Ishikawa (cell line): ENCODE measurements at regions not wholly inside any gene's neighbourhood (a gene's known extent, or its start where the extent isn't known, plus 50 kb on each side); places are given as distances from the start of the nearest gene placed in this dataset.

Experiments
- CEBPB ChIP-seq: IDR thresholded peaks from 2 replicates; pipeline ENCODE4 v1.6.1; 2012
- CREB1 ChIP-seq: IDR thresholded peaks from 2 replicates; pipeline ENCODE4 v1.6.1; 2012; ENCODE audit warnings: low read depth
- EGR1 ChIP-seq: IDR thresholded peaks from 2 replicates; pipeline ENCODE4 v1.6.1; 2012
- EP300 ChIP-seq: IDR thresholded peaks from 2 replicates; pipeline ENCODE4 v1.6.1; 2012; ENCODE audit warnings: borderline replicate concordance
- MAX ChIP-seq: IDR thresholded peaks from 2 replicates; pipeline ENCODE4 v1.6.1; 2012
- NFIC ChIP-seq: IDR thresholded peaks from 2 replicates; pipeline ENCODE4 v1.6.1; 2012
- REST ChIP-seq: IDR thresholded peaks from 2 replicates; pipeline ENCODE4 v1.6.1; 2012; ENCODE audit warnings: low read depth, mild to moderate bottlenecking
- TAF1 ChIP-seq: IDR thresholded peaks from 2 replicates; pipeline ENCODE4 v1.6.1; 2012; ENCODE audit warnings: low read depth, mild to moderate bottlenecking
- TCF12 ChIP-seq: IDR thresholded peaks from 2 replicates; pipeline ENCODE4 v1.6.1; 2012; ENCODE audit warnings: low read depth
- TEAD4 ChIP-seq: IDR thresholded peaks from 2 replicates; pipeline ENCODE4 v1.6.1; 2012
- USF1 ChIP-seq: IDR thresholded peaks from 2 replicates; pipeline ENCODE4 v1.6.1; 2012
- YY1 ChIP-seq: IDR thresholded peaks from 2 replicates; pipeline ENCODE4 v1.6.1; 2012; ENCODE audit warnings: low read depth

GRCh38 chr3:72113964-72114363, 329.0 kb upstream of the PROK2 start:
- TF ChIP-seq CEBPB = no peak
- no peak for TF ChIP-seq TEAD4
- TF ChIP-seq MAX = no peak
- no peak for TF ChIP-seq TAF1
- no peak for TF ChIP-seq TCF12
- no peak for TF ChIP-seq EP300
- no peak for TF ChIP-seq CREB1
- no peak for TF ChIP-seq YY1
- no peak for TF ChIP-seq USF1
- no peak for TF ChIP-seq EGR1
- no peak for TF ChIP-seq NFIC
- TF ChIP-seq REST = no peak
